Retina (tissue), 1 donor: ENCODE measurements at regions not wholly inside any gene's neighbourhood (a gene's known extent, or its start where the extent isn't known, plus 50 kb on each side); places are given as distances from the start of the nearest gene placed in this dataset.
"Not testable (repeated sequence)": the region's sequence is repeated elsewhere in the genome, so short reads cannot be mapped to it uniquely, and the experiment has no call there.

Experiments used
- DNase-seq: peaks from one replicate; pipeline ENCODE4 v3.0.0-alpha.2; 2016

- no peak for DNase-seq
These were observed 134.5 kb upstream of the PRSS16 start for GRCh38 chr6:27112974-27113373.

- no peak for DNase-seq
These were observed 128.2 kb upstream of the PRSS16 start for GRCh38 chr6:27119329-27119728.

GRCh38 chr6:27119761-27120160 lies 127.7 kb upstream of the PRSS16 start:
- DNase-seq = no peak

- no peak for DNase-seq
These were observed 125.9 kb upstream of the PRSS16 start for GRCh38 chr6:27121640-27122039.

- no peak for DNase-seq
These were observed 123.2 kb upstream of the PRSS16 start for GRCh38 chr6:27124252-27124657.

GRCh38 chr6:27126046-27126814 lies 121.3 kb upstream of the PRSS16 start:
- no peak for DNase-seq

- peak; percentile 82 for DNase-seq
These were observed 120.5 kb upstream of the PRSS16 start for GRCh38 chr6:27126815-27127537.

GRCh38 chr6:27127874-27128273 lies 119.6 kb upstream of the PRSS16 start:
- not testable (repeated sequence) for DNase-seq

- DNase-seq = no peak
These were observed 119.0 kb upstream of the PRSS16 start for GRCh38 chr6:27128311-27129094.

GRCh38 chr6:27129095-27129815 lies 118.2 kb upstream of the PRSS16 start:
- no peak for DNase-seq

GRCh38 chr6:27129917-27130316 lies 117.6 kb upstream of the PRSS16 start:
- DNase-seq = no peak

GRCh38 chr6:27130668-27131428 lies 116.7 kb upstream of the PRSS16 start:
- no peak for DNase-seq

GRCh38 chr6:27132282-27132531 lies 115.3 kb upstream of the PRSS16 start:
- DNase-seq = not testable (repeated sequence)

- DNase-seq = peak; percentile 98
These were observed 114.8 kb upstream of the PRSS16 start for GRCh38 chr6:27132532-27133280.

- peak; percentile 81 for DNase-seq
These were observed 113.9 kb upstream of the PRSS16 start for GRCh38 chr6:27133281-27134227.

- no peak for DNase-seq
These were observed 112.3 kb upstream of the PRSS16 start for GRCh38 chr6:27135087-27135657.

GRCh38 chr6:27136077-27136644 lies 111.3 kb upstream of the PRSS16 start:
- DNase-seq = no peak

- DNase-seq = no peak
These were observed 110.3 kb upstream of the PRSS16 start for GRCh38 chr6:27136978-27137814.

- no peak for DNase-seq
These were observed 109.1 kb upstream of the PRSS16 start for GRCh38 chr6:27138406-27138805.
